ENCODE measurements at regions not wholly inside any gene's neighbourhood (a gene's known extent, or its start where the extent isn't known, plus 50 kb on each side); places are given as distances from the start of the nearest gene placed in this dataset.
"Not testable (repeated sequence)": the region's sequence is repeated elsewhere in the genome, so short reads cannot be mapped to it uniquely, and the experiment has no call there.

DNA sequence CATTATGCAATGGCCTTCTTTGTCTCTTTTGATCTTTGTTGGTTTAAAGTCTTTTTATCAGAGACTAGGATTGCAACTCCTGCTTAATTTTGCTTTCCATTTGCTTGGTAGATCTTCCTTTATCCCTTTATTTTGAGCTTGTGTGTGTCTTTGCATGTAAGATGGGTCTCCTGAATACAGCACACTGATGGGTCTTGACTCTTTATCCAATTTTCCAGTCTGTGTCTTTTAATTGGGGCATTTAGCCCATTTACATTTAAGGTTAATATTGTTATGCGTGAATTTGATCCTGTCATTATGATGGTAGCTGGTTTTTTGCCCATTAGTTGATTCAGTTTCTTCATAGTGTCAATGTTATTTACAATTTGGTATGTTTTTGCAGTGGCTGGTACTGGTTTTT is 56.9 kb upstream of the TBX18 start:
- DNase-seq (ENCODE audit: low read depth in 2 of 2), result not testable (repeated sequence)

DNA sequence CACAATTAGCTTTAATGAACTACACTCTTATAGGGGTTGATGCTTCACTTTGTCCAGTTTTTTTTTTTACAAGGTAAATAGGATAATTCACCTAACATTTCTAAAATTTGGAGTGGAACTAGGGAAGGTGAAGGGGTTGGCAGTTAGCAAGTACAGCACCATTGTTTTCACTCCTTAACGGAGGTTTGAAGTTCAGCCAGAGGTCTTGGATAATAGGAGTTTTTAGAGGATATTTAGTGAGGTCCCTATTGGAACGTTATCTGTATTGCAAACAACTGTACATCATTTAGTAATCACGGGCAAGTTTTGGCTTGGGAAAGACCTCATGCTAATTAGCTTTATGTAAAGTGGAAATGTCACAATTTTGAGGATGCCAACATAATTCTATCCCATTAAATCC is 52.3 kb upstream of the TBX18 start:
- no peak for DNase-seq (ENCODE audit: low read depth in 2 of 2)

DNA sequence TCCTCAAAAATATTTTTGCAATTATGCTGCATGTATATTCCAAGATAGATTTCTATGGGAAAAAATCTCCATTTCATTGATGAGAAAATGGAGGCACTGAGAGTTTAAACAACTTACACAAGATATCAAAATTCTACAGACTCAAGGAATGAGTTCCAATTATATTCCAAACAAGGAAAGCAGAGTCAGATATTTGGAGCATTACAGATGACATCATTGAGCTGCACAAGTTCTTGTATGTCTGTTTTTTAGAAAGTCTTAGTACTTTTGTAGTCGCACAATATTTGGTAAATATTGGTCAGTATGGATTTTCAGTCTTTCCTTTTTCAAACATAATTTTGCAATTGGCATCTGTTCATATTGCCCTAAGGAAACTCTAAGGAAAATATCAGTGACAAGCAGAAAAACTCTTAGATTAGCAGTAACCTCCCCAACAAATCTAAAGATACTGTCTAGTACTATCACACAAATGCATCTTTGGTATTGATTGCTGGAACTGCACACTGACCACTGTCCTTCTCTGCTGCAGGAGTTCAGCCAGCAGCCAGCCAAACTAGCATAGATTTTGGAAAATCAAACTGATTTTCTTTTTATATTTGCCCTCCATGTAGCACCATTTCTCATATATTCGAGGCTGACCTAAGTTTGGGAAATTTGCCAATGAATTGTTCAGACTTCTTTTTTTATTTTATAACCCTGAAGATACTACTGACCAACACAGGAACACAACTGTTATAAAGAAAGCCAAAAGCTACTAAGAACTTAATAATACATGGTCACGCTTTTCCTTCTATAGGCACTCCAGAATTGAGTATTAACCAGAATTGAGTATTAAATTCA is 51.7 kb upstream of the TBX18 start:
- DNase-seq (ENCODE audit: low read depth in 2 of 2), result no peak

Data from stimulated activated CD8-positive, alpha-beta memory T cell treated with anti-CD3 and anti-CD28 coated beads, Interleukin-15, amount 100 ng/mL, for 48 hours (primary cell).